K562 (cell line): ENCODE measurements at regions not wholly inside any gene's neighbourhood (a gene's known extent, or its start where the extent isn't known, plus 50 kb on each side); places are given as distances from the start of the nearest gene placed in this dataset.

ENCODE experiments used
- ATAC-seq: fragments of 200-7000 bp; cut with Tn5 transposase; 3 replicates; pipeline ENCODE4 v1.9.1; 2020; ENCODE audit warnings: moderate library complexity
- BruUV-seq: library from RNA; stranded (reverse); fragments of 400-500 nt; replicated peaks from 2 replicates; lab custom pipeline; 2021; lab: Mats Ljungman, UMichigan
- CTCF ChIA-PET: fragments of 300-600 bp; formaldehyde crosslinking; extraction: SDS; loops from one replicate; lab custom pipeline; 2021; ENCODE audit warnings: low intra/inter-chr PET ratio; lab: Yijun Ruan, JAX
- POLR2A ChIA-PET: fragments of 300-600, 350-650 bp; sonication (Branson Sonifier 250); formaldehyde crosslinking; extraction: SDS; loops from one replicate; lab custom pipeline; 2021; ENCODE audit warnings: antibody characterized with exemption, inconsistent platforms; lab: Yijun Ruan, JAX
- DNase-seq, 4 experiments: peaks; one replicate each; pipeline versions ENCODE4 v3.0.0 to v3.0.0-alpha.2; 2011 to 2018; ENCODE audit warnings: low spot score in 3 of 4, mixed read lengths in 3 of 4; ENCODE audit errors: extremely low read depth in 1 of 4
- FAIRE-seq: peaks from 2 replicates; lab custom pipeline; 2011; peaks lifted over from hg19 to GRCh38; lab: Jason Lieb, UNC
- H2AFZ ChIP-seq: 2 replicates; pipeline ENCODE4 v1.6.0; 2011; ENCODE audit warnings: low read depth, low read length, control low read depth, inconsistent platforms
- H3K27ac ChIP-seq: fragments of 200-600 bp; 3 replicates; pipeline ENCODE4 v1.8.0; 2011; ENCODE audit warnings: low read depth, mild to moderate bottlenecking, control low read depth, inconsistent platforms, low read length, moderate library complexity, mixed read lengths; ENCODE audit errors: extremely low read depth
- H3K27me3 ChIP-seq, 2 experiments: fragments of 300-600 bp in 1 of 2; 2 replicates in 1 of 2; 3 replicates in 1 of 2; pipeline versions ENCODE4 v1.6.0 to v1.8.0; 2011; ENCODE audit warnings: inconsistent platforms in 2 of 2, low read length in 2 of 2, mild to moderate bottlenecking in 1 of 2, mixed read lengths in 1 of 2, moderate library complexity in 1 of 2; ENCODE audit not compliant: control insufficient read depth in 2 of 2, insufficient read depth in 2 of 2
- H3K36me3 ChIP-seq: fragments of 300-600 bp; 3 replicates; pipeline ENCODE4 v1.8.0; 2011; ENCODE audit warnings: mild to moderate bottlenecking, low read length, inconsistent platforms; ENCODE audit not compliant: control insufficient read depth, insufficient read depth
- H3K4me1 ChIP-seq, 2 experiments: fragments of 200-600 bp in 1 of 2; replicated peaks in 1 of 2; 2 replicates in 1 of 2; 3 replicates in 1 of 2; pipeline versions ENCODE4 v1.5.1 to v1.8.0; 2011; ENCODE audit warnings: inconsistent platforms in 2 of 2, low read length in 2 of 2, mild to moderate bottlenecking in 1 of 2, mixed read lengths in 1 of 2, moderate library complexity in 1 of 2; ENCODE audit not compliant: control insufficient read depth in 2 of 2, insufficient read depth in 2 of 2
- H3K4me2 ChIP-seq: 2 replicates; pipeline ENCODE4 v1.6.1; 2011; ENCODE audit warnings: low read length, control low read depth, inconsistent platforms, mixed read lengths; ENCODE audit not compliant: insufficient read depth
- H3K4me3 ChIP-seq: fragments of 200-600 bp; sonication (generic), shearing (Covaris generic); 2 replicates; pipeline ENCODE4 v1.5.1; 2016; ENCODE audit warnings: control low read depth, inconsistent platforms
- H3K79me2 ChIP-seq: fragments of 200-600 bp; 3 replicates; pipeline ENCODE4 v1.8.0; 2011; ENCODE audit warnings: low read length, inconsistent platforms; ENCODE audit not compliant: control insufficient read depth, insufficient read depth
- H3K9ac ChIP-seq, 2 experiments: 2 replicates each; pipeline versions ENCODE4 v1.6.0 to v1.6.1; 2011; ENCODE audit warnings: low read depth in 2 of 2, low read length in 2 of 2, control low read depth in 1 of 2, inconsistent platforms in 1 of 2, mild to moderate bottlenecking in 1 of 2, mixed read lengths in 1 of 2; ENCODE audit not compliant: insufficient read depth in 1 of 2
- H3K9me1 ChIP-seq: one replicate; pipeline ENCODE4 v1.6.0; 2011; ENCODE audit warnings: inconsistent platforms, mild to moderate bottlenecking, low read length, moderate library complexity; ENCODE audit not compliant: control insufficient read depth, insufficient read depth
- H3K9me3 ChIP-seq: replicated peaks from 2 replicates; pipeline ENCODE4 v1.5.1; 2011; ENCODE audit warnings: low read depth, low read length, inconsistent platforms; ENCODE audit not compliant: control insufficient read depth, insufficient read depth
- H4K20me1 ChIP-seq: replicated peaks from 2 replicates; pipeline ENCODE4 v1.6.1; 2011; ENCODE audit warnings: low read length, inconsistent platforms, mixed read lengths; ENCODE audit not compliant: control insufficient read depth, insufficient read depth
- JUN ChIP-seq, 2 experiments: sonication (generic) in 1 of 2; formaldehyde crosslinking in 1 of 2; IDR thresholded peaks; 2 replicates each; pipeline versions ENCODE4 v1.6.1 to v1.8.0; 2012 to 2022; ENCODE audit warnings: borderline replicate concordance in 2 of 2, mild to moderate bottlenecking in 2 of 2, improper control_type of control experiment in 1 of 2, low read depth in 1 of 2, low read length in 1 of 2, missing genetic modification reagents in 1 of 2
- KLF16 ChIP-seq: IDR thresholded peaks from 2 replicates; pipeline ENCODE4 v1.6.1; 2016; ENCODE audit warnings: antibody characterized with exemption
- MCM7 ChIP-seq, 2 experiments: fragments of 450-650 bp; IDR thresholded peaks; 2 replicates each; pipeline ENCODE4 v1.6.1; 2016 to 2018
- NCOA6 ChIP-seq: fragments of 450-650 bp; IDR thresholded peaks from 2 replicates; pipeline ENCODE4 v1.6.1; 2017; ENCODE audit warnings: mild to moderate bottlenecking
- POLR2B ChIP-seq: fragments of 450-650 bp; IDR thresholded peaks from 2 replicates; pipeline ENCODE4 v1.6.1; 2018; ENCODE audit warnings: low read depth; ENCODE audit not compliant: partially characterized antibody
- TAF9B ChIP-seq: fragments of 450-650 bp; IDR thresholded peaks from 2 replicates; pipeline ENCODE4 v1.6.1; 2018; ENCODE audit warnings: mild to moderate bottlenecking; ENCODE audit not compliant: partially characterized antibody
- ZBTB17 ChIP-seq: fragments of 450-650 bp; formaldehyde crosslinking; IDR thresholded peaks from 2 replicates; pipeline ENCODE4 v1.4.0; 2020; ENCODE audit warnings: mild to moderate bottlenecking
- ZBTB43 ChIP-seq: sonication (generic); formaldehyde crosslinking; IDR thresholded peaks from 2 replicates; pipeline ENCODE4 v1.8.0; 2023; ENCODE audit warnings: mild to moderate bottlenecking, missing genetic modification reagents
- ZBTB49 ChIP-seq: sonication (generic); formaldehyde crosslinking; IDR thresholded peaks from 2 replicates; pipeline ENCODE4 v1.8.0; 2022; ENCODE audit warnings: missing genetic modification reagents, mild to moderate bottlenecking, borderline replicate concordance
- ZBTB7A ChIP-seq: IDR thresholded peaks from 2 replicates; pipeline ENCODE4 v1.6.1; 2011; ENCODE audit warnings: low read depth, mild to moderate bottlenecking, low read length, moderate library complexity, borderline replicate concordance; ENCODE audit not compliant: control insufficient read depth
- ZFX ChIP-seq: sonication (generic); formaldehyde crosslinking; IDR thresholded peaks from 2 replicates; pipeline ENCODE4 v1.8.0; 2022; ENCODE audit warnings: mild to moderate bottlenecking, missing genetic modification reagents, moderate library complexity
- ZNF717 ChIP-seq: fragments of 250-450 bp; sonication (Bioruptor Pico); IDR thresholded peaks from 2 replicates; pipeline ENCODE4 v1.5.0; 2021
- ZNF830 ChIP-seq: fragments of 250-450 bp; sonication (Bioruptor Pico); IDR thresholded peaks from 2 replicates; pipeline ENCODE4 v1.5.0; 2021; ENCODE audit warnings: mild to moderate bottlenecking
- WGBS: fragments of 100-300 bp; shearing (Covaris generic); methylation state at CpG from one replicate; pipeline ENCODE4 v1.1.6; 2016; ENCODE audit warnings: low coverage, mixed read lengths; ENCODE audit not compliant: insufficient coverage; ENCODE audit errors: missing lambda C conversion rate; 5-methylcytosine and 5-hydroxymethylcytosine counted together
- in situ Hi-C: fragments of 300-500 bp; cut with MboI; formaldehyde crosslinking; loops from 4 replicates; pipeline ENCODE4 v1.15.0; 2018; ENCODE audit warnings: inconsistent platforms, mixed read lengths
- intact Hi-C: fragments of 100-400 bp; cut with micrococcal nuclease; formaldehyde crosslinking; loops from 2 replicates; pipeline ENCODE4 v1.14.2; 2022
- TF ChIP-seq, protein P1 (sequence below): fragments of 150-350 bp; IDR thresholded peaks from 2 replicates; pipeline ENCODE4 v1.6.1; 2014; ENCODE audit warnings: low read depth, mild to moderate bottlenecking, low read length, borderline replicate concordance
- TF ChIP-seq, protein P2 (sequence below): fragments of 450-650 bp; IDR thresholded peaks from 2 replicates; pipeline ENCODE4 v1.6.1; 2016; ENCODE audit warnings: low read depth, mild to moderate bottlenecking, moderate library complexity

- BruUV-seq, result no TSS peak
- no peak for FAIRE-seq
- in situ Hi-C loops, result no loop called here
- TF ChIP-seq, protein P1, sequence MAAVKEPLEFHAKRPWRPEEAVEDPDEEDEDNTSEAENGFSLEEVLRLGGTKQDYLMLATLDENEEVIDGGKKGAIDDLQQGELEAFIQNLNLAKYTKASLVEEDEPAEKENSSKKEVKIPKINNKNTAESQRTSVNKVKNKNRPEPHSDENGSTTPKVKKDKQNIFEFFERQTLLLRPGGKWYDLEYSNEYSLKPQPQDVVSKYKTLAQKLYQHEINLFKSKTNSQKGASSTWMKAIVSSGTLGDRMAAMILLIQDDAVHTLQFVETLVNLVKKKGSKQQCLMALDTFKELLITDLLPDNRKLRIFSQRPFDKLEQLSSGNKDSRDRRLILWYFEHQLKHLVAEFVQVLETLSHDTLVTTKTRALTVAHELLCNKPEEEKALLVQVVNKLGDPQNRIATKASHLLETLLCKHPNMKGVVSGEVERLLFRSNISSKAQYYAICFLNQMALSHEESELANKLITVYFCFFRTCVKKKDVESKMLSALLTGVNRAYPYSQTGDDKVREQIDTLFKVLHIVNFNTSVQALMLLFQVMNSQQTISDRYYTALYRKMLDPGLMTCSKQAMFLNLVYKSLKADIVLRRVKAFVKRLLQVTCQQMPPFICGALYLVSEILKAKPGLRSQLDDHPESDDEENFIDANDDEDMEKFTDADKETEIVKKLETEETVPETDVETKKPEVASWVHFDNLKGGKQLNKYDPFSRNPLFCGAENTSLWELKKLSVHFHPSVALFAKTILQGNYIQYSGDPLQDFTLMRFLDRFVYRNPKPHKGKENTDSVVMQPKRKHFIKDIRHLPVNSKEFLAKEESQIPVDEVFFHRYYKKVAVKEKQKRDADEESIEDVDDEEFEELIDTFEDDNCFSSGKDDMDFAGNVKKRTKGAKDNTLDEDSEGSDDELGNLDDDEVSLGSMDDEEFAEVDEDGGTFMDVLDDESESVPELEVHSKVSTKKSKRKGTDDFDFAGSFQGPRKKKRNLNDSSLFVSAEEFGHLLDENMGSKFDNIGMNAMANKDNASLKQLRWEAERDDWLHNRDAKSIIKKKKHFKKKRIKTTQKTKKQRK, result no peak
- TF ChIP-seq ZBTB43 (no peak), ZFX (CRISPR knock-in tag) (no peak), ZBTB49 (CRISPR knock-in tag) (no peak), JUN (IDR thresholded peaks at IDR 0.05; ENCODE audit: borderline replicate concordance, low read depth, low read length) (no peak), JUN (CRISPR knock-in tag; IDR thresholded peaks at IDR 0.05; ENCODE audit: borderline replicate concordance) (no peak), TAF9B (no peak), KLF16 (no peak), NCOA6 (no peak), ZBTB17 (CRISPR knock-in tag) (no peak), POLR2B (no peak), ZNF717 (CRISPR knock-in tag) (no peak), ZBTB7A (no peak), MCM7 (IDR thresholded peaks at IDR 0.05) (no peak), ZNF830 (CRISPR knock-in tag) (no peak)
- TF ChIP-seq, protein P2, sequence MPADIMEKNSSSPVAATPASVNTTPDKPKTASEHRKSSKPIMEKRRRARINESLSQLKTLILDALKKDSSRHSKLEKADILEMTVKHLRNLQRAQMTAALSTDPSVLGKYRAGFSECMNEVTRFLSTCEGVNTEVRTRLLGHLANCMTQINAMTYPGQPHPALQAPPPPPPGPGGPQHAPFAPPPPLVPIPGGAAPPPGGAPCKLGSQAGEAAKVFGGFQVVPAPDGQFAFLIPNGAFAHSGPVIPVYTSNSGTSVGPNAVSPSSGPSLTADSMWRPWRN, result no peak
Measured at GRCh38 chr14:86065407-86065806, 535.5 kb downstream of the FLRT2 start.

More at GRCh38 chr14:86065407-86065806, 535.5 kb downstream of the FLRT2 start:
- Histone ChIP-seq H4K20me1 (no peaks in the 10 kb centered on the region), H3K27me3 (no peaks in the 10 kb centered on the region), H3K9ac (no peak overlapping the region), H3K9me3 (no peaks in the 10 kb centered on the region), H3K79me2 (no peaks in the 10 kb centered on the region), H3K27ac (no peak overlapping the region), H3K4me2 (no peak overlapping the region), H2AFZ (no peak overlapping the region), H3K4me1 (no peaks in the 10 kb centered on the region), H3K4me3 (no peak overlapping the region), H3K36me3 (no peaks in the 10 kb centered on the region), H3K9me1 (no peaks in the 10 kb centered on the region)
- WGBS, result 0% methylated on average over 3 of the region's 3 CpGs
- DNase-seq (no peak), ATAC-seq (no peak)
- intact Hi-C loops, result no loop called here
- ChIA-PET POLR2A (no interaction called here), CTCF (no interaction called here)
